Heart left ventricle (tissue), 16 donors: ENCODE measurements at regions not wholly inside any gene's neighbourhood (a gene's known extent, or its start where the extent isn't known, plus 50 kb on each side); places are given as distances from the start of the nearest gene placed in this dataset.

ENCODE experiments used
- ATAC-seq, 4 donors: fragments of 200-7000 bp; cut with Tn5 transposase; one replicate each; pipeline ENCODE4 v1.9.1; 2020 to 2022; ENCODE audit warnings: moderate library complexity in 4 of 4, mild to moderate bottlenecking in 3 of 4, moderate number of reproducible peaks in 1 of 4
- DNase-seq, 5 donors: peaks; one replicate each; pipeline ENCODE4 v3.0.0-alpha.2; 2020
- H3K27ac ChIP-seq, 12 donors: fragments of 200-600 bp; sonication (generic) in 4 of 12; one replicate each; pipeline versions ENCODE4 v1.5.0 to v1.8.0; 2016 to 2022; ENCODE audit warnings: mild to moderate bottlenecking in 2 of 12
- H3K27me3 ChIP-seq, 9 donors: fragments of 200-600 bp; sonication (generic) in 2 of 9; one replicate each; pipeline versions ENCODE4 v1.5.1 to v1.8.0; 2016 to 2022; ENCODE audit warnings: mild to moderate bottlenecking in 3 of 9
- H3K36me3 ChIP-seq, 9 donors: fragments of 200-600 bp; sonication (generic) in 2 of 9; one replicate each; pipeline versions ENCODE4 v1.5.0 to v1.8.0; 2018 to 2022; ENCODE audit warnings: mild to moderate bottlenecking in 2 of 9
- H3K4me1 ChIP-seq, 12 donors: fragments of 200-600 bp; sonication (generic) in 4 of 12; one replicate each; pipeline versions ENCODE4 v1.5.0 to v1.8.0; 2016 to 2022; ENCODE audit warnings: mild to moderate bottlenecking in 3 of 12
- H3K4me3 ChIP-seq, 12 donors: fragments of 200-600 bp; sonication (generic) in 4 of 12; one replicate each; pipeline versions ENCODE4 v1.5.0 to v1.8.0; 2017 to 2022; ENCODE audit warnings: mild to moderate bottlenecking in 9 of 12, moderate library complexity in 4 of 12
- H3K9me3 ChIP-seq, 12 donors: fragments of 200-600 bp; sonication (generic) in 4 of 12; one replicate each; pipeline versions ENCODE4 v1.5.0 to v1.8.0; 2016 to 2022; ENCODE audit warnings: mild to moderate bottlenecking in 1 of 12
- CTCF ChIP-seq, 12 donors: fragments of 200-600 bp; sonication (generic) in 4 of 12; IDR thresholded peaks; one replicate each; pipeline versions ENCODE4 v1.5.0 to v1.8.0; 2018 to 2022; ENCODE audit warnings: antibody characterized with exemption in 12 of 12, mild to moderate bottlenecking in 5 of 12
- POLR2A ChIP-seq, 2 donors: fragments of 450-650 bp; IDR thresholded peaks; one replicate each; pipeline ENCODE4 v1.6.1; 2017; ENCODE audit warnings: antibody characterized with exemption in 2 of 2, mild to moderate bottlenecking in 2 of 2, moderate library complexity in 2 of 2
- WGBS, 4 donors: extraction: QIAGEN DNeasy Blood & Tissue Kit in 2 of 4; methylation state at CpG; one replicate each; pipeline versions ENCODE4 v1.1.5 to v1.1.7; 2013 to 2018; 5-methylcytosine and 5-hydroxymethylcytosine counted together
- intact Hi-C, 10 donors: fragments of 100-400 bp; cut with DNase I; formaldehyde crosslinking; loops; one replicate each; pipeline versions ENCODE4 v1.11.1 to v1.14.2; 2022
- donor health status: ischemic (EF 13 %, LVEDD 7.1; RV severe dilation, severe dysfunction).
- donor health status: healthy with polysubstance abuse.
- donor health status: DM: no; HTN: yes; CAD: no.
- donor health status: DM: no; HTN: no; CAD: no.
- donor health status: ischemic (EF 25% LVEDD 6.9; RV normal size, moderate dysfunction).
- donor health status: ischemic (EF 25% LVEDD 5.7; RV mildly dilated, moderate dysfunction).
- donor health status: healthy.
- donor health status: DM: yes; HTN: yes; CAD: no.
- donor health status: ischemic (EF 35%, LVEDD 5.7; RV mildly dilated, moderate dysfunction).
- donor health status: nonischemic (EF 11% LVEDD 7.7; RV severe dilation, severe dysfunction).
- donor health status: DM: yes; HTN: yes; CAD: no.
- donor health status: PGD.
- donor health status: ischemic (EF 29% LVEDD 5.4; RV normal size, mild dysfunction).
- donor health status: nonischemic (EF 23%, LVEDD 6.1; RV moderate dilation, normal function).

- H3K4me3 ChIP-seq = no peak overlapping the region
- H3K27me3 ChIP-seq = peaks cover 0 to 11% (median 0%) of the 10 kb centered on the region in 9 donors
- no peak overlapping the region for H3K27ac ChIP-seq
- ATAC-seq (no peak), DNase-seq (no peak)
- no peaks in the 10 kb centered on the region for H3K36me3 ChIP-seq
- no peaks in the 10 kb centered on the region for H3K9me3 ChIP-seq
- whole genome bisulfite sequencing, 4 donors = 51 to 80% (median 58%) methylated on average over 2 to 3 of the region's 3 CpGs
- intact Hi-C loops = no loop called here
- TF ChIP-seq POLR2A (IDR thresholded peaks at IDR 0.05) (no peak), CTCF (IDR thresholded peaks at IDR 0.05) (no peak)
- H3K4me1 ChIP-seq = peaks cover 0 to 8% (median 0%) of the 10 kb centered on the region in 12 donors
Observed at GRCh38 chrX:69110116-69110530, 55.1 kb downstream of the PJA1 start.

- H3K4me1 ChIP-seq = peaks cover 0 to 8% (median 0%) of the 10 kb centered on the region in 12 donors
- no peak overlapping the region for H3K4me3 ChIP-seq
- ATAC-seq = no peak
- TF ChIP-seq CTCF (IDR thresholded peaks at IDR 0.05) = no peak
- TF ChIP-seq POLR2A (IDR thresholded peaks at IDR 0.05) = no peak
- DNase-seq = no peak
- intact Hi-C loops = no loop called here
- H3K27me3 ChIP-seq = peaks cover 0 to 11% (median 0%) of the 10 kb centered on the region in 9 donors
- no peaks in the 10 kb centered on the region for H3K36me3 ChIP-seq
- H3K27ac ChIP-seq = no peak overlapping the region
- 59 to 73% (median 61%) methylated on average over 5 of the region's 5 CpGs for WGBS, 4 donors
- no peaks in the 10 kb centered on the region for H3K9me3 ChIP-seq
Observed at GRCh38 chrX:69109706-69110105, 55.5 kb downstream of the PJA1 start.

- intact Hi-C loops = no loop called here
- Histone ChIP-seq H3K9me3 (no peaks in the 10 kb centered on the region), H3K27ac (no peak overlapping the region), H3K4me3 (no peak overlapping the region), H3K36me3 (no peaks in the 10 kb centered on the region), H3K4me1 (peaks cover 0 to 8% (median 0%) of the 10 kb centered on the region in 12 donors), H3K27me3 (peaks cover 0 to 8% (median 0%) of the 10 kb centered on the region in 9 donors)
- no peak for DNase-seq
- TF ChIP-seq CTCF (IDR thresholded peaks at IDR 0.05) (no peak), POLR2A (IDR thresholded peaks at IDR 0.05) (no peak)
- ATAC-seq = no peak
- WGBS, 4 donors = 79 to 95% (median 90%) methylated on average over 6 to 8 of the region's 8 CpGs
Observed at GRCh38 chrX:69109036-69109663, 56.1 kb downstream of the PJA1 start.

GRCh38 chrX:69107747-69108401 lies 57.4 kb downstream of the PJA1 start:
- Histone ChIP-seq H3K27ac (no peak overlapping the region), H3K9me3 (no peaks in the 10 kb centered on the region), H3K36me3 (no peaks in the 10 kb centered on the region), H3K4me3 (no peak overlapping the region), H3K4me1 (peaks cover 0 to 8% (median 0%) of the 10 kb centered on the region in 12 donors), H3K27me3 (peaks cover 0 to 8% (median 0%) of the 10 kb centered on the region in 9 donors)
- no peak for TF ChIP-seq CTCF (IDR thresholded peaks at IDR 0.05)
- TF ChIP-seq POLR2A (IDR thresholded peaks at IDR 0.05) = no peak
- ATAC-seq (no peak), DNase-seq (no peak)
- WGBS, 4 donors = 40 to 63% (median 52%) methylated on average over 7 of the region's 7 CpGs
- intact Hi-C loops = no loop called here
